HCT116 (cell line): ENCODE measurements at regions not wholly inside any gene's neighbourhood (a gene's known extent, or its start where the extent isn't known, plus 50 kb on each side); places are given as distances from the start of the nearest gene placed in this dataset.

Experiments
- ATAC-seq: fragments of 200-7000 bp; cut with Tn5 transposase; 2 replicates; pipeline ENCODE4 v1.9.1; 2020; ENCODE audit warnings: mild to moderate bottlenecking, moderate library complexity
- BruUV-seq: library from RNA; stranded (reverse); fragments of 400-500 nt; replicated peaks from 2 replicates; lab custom pipeline; 2021; lab: Mats Ljungman, UMichigan
- CTCF ChIA-PET: fragments of 300-600 bp; sonication (Branson Sonifier 250); formaldehyde crosslinking; loops from one replicate; lab custom pipeline; 2021; ENCODE audit warnings: antibody characterized with exemption; lab: Charles Lee
- POLR2A ChIA-PET: fragments of 300-600, 350-600 bp; sonication (Branson Sonifier 250); formaldehyde crosslinking; loops from one replicate; lab custom pipeline; 2021; ENCODE audit warnings: antibody characterized with exemption; lab: Charles Lee
- RAD21 ChIA-PET, 2 experiments: fragments of 300-600 bp; sonication (Branson Sonifier 250); formaldehyde crosslinking; loops; one replicate each; lab custom pipeline; 2023; ENCODE audit warnings: low total read pairs in 2 of 2; ENCODE audit not compliant: uncharacterized antibody in 2 of 2, unreplicated experiment in 2 of 2, low non-redundant PET in 1 of 2; lab: Charles Lee
- DNase-seq: peaks from one replicate; pipeline ENCODE4 v3.0.0-alpha.2; 2010; ENCODE audit warnings: low read depth, low spot score
- H2AFZ ChIP-seq: fragments of 200-600 bp; shearing (Covaris generic), sonication (generic); 2 replicates; pipeline ENCODE4 v1.6.1; 2017; ENCODE audit warnings: low read depth, mixed run types, mixed read lengths, antibody characterized with exemption, low read length; ENCODE audit not compliant: poor library complexity, severe bottlenecking
- H3K27ac ChIP-seq: 2 replicates; pipeline ENCODE4 v1.5.1; 2012; ENCODE audit warnings: low read depth, low read length
- H3K27me3 ChIP-seq: fragments of 200-600 bp; sonication (generic); 2 replicates; pipeline ENCODE4 v1.6.1; 2016; ENCODE audit warnings: mixed run types, low read length, mixed read lengths; ENCODE audit not compliant: insufficient read depth
- H3K36me3 ChIP-seq, 2 experiments: fragments of 200-500 bp in 1 of 2; fragments of 200-600 bp in 1 of 2; sonication (Bioruptor generic) in 1 of 2; sonication (generic) in 1 of 2; 2 replicates each; pipeline versions ENCODE4 v1.5.1 to v1.6.1; 2014 to 2016; ENCODE audit warnings: low read length in 2 of 2, inconsistent platforms in 1 of 2, mixed read lengths in 1 of 2, mixed run types in 1 of 2; ENCODE audit not compliant: insufficient read depth in 2 of 2, control insufficient read depth in 1 of 2
- H3K4me1 ChIP-seq, 2 experiments: fragments of 200-600 bp in 1 of 2; sonication (generic) in 1 of 2; 2 replicates each; pipeline versions ENCODE4 v1.5.1 to v1.6.1; 2012 to 2017; ENCODE audit warnings: low read length in 2 of 2, inconsistent platforms in 1 of 2, mild to moderate bottlenecking in 1 of 2, mixed read lengths in 1 of 2, mixed run types in 1 of 2, moderate library complexity in 1 of 2; ENCODE audit not compliant: insufficient read depth in 2 of 2, control insufficient read depth in 1 of 2
- H3K4me2 ChIP-seq: fragments of 200-600 bp; sonication (generic); 2 replicates; pipeline ENCODE4 v1.6.1; 2017; ENCODE audit warnings: mixed run types, low read length, mixed read lengths
- H3K4me3 ChIP-seq, 2 experiments: fragments of 200-600 bp in 1 of 2; sonication (generic) in 1 of 2; replicated peaks in 1 of 2; 2 replicates each; pipeline ENCODE4 v1.5.1; 2011 to 2016; ENCODE audit warnings: low read length in 2 of 2, control low read depth in 1 of 2, low read depth in 1 of 2, mild to moderate bottlenecking in 1 of 2, mixed read lengths in 1 of 2, mixed run types in 1 of 2
- H3K79me2 ChIP-seq: fragments of 200-600 bp; sonication (generic); 2 replicates; pipeline ENCODE4 v1.6.1; 2017; ENCODE audit warnings: mild to moderate bottlenecking, mixed run types, low read length, moderate library complexity, mixed read lengths; ENCODE audit not compliant: insufficient read depth
- H3K9ac ChIP-seq: fragments of 200-600 bp; sonication (generic); 2 replicates; pipeline ENCODE4 v1.6.1; 2016; ENCODE audit warnings: low read length, mixed read lengths
- H3K9me2 ChIP-seq: fragments of 200-600 bp; sonication (generic), shearing (Covaris generic); 2 replicates; pipeline ENCODE4 v1.6.1; 2017; ENCODE audit warnings: mixed run types, mild to moderate bottlenecking, moderate library complexity; ENCODE audit not compliant: insufficient read depth
- H3K9me3 ChIP-seq, 2 experiments: fragments of 200-500 bp in 1 of 2; fragments of 200-600 bp in 1 of 2; sonication (Bioruptor generic) in 1 of 2; sonication (generic) in 1 of 2; 2 replicates each; pipeline ENCODE4 v1.6.1; 2014 to 2017; ENCODE audit warnings: low read length in 2 of 2, mixed read lengths in 2 of 2, inconsistent platforms in 1 of 2, low read depth in 1 of 2, mild to moderate bottlenecking in 1 of 2, mixed run types in 1 of 2, moderate library complexity in 1 of 2; ENCODE audit not compliant: control insufficient read depth in 1 of 2, insufficient read depth in 1 of 2
- H4K20me1 ChIP-seq: fragments of 200-600 bp; sonication (generic), shearing (Covaris generic); 2 replicates; pipeline ENCODE4 v1.6.1; 2017; ENCODE audit warnings: mixed run types, mild to moderate bottlenecking, moderate library complexity; ENCODE audit not compliant: insufficient read depth
- CEBPB ChIP-seq: IDR thresholded peaks from 2 replicates; pipeline ENCODE4 v1.6.1; 2012; ENCODE audit warnings: low read depth
- EZH2phosphoT487 ChIP-seq: fragments of 200-600 bp; IDR thresholded peaks from 2 replicates; pipeline ENCODE4 v1.6.1; 2018; ENCODE audit warnings: antibody characterized with exemption, borderline replicate concordance
- FOSL1 ChIP-seq: IDR thresholded peaks from 2 replicates; pipeline ENCODE4 v1.6.1; 2012; ENCODE audit warnings: low read depth
- POLR2A ChIP-seq: IDR thresholded peaks from 2 replicates; pipeline ENCODE4 v1.7.0; 2011; ENCODE audit warnings: borderline replicate concordance; ENCODE audit not compliant: insufficient read depth, insufficient read length; ENCODE audit errors: extremely low read depth
- POLR2AphosphoS5 ChIP-seq: IDR thresholded peaks from 2 replicates; pipeline ENCODE4 v1.6.1; 2011; ENCODE audit warnings: mild to moderate bottlenecking, low read depth, low read length, moderate library complexity
- RAD21 ChIP-seq: IDR thresholded peaks from 2 replicates; pipeline ENCODE4 v1.6.1; 2012; ENCODE audit warnings: low read depth, mild to moderate bottlenecking
- SP1 ChIP-seq: IDR thresholded peaks from 2 replicates; pipeline ENCODE4 v1.6.1; 2012; ENCODE audit warnings: low read depth
- SRF ChIP-seq: IDR thresholded peaks from 2 replicates; pipeline ENCODE4 v1.6.1; 2012; ENCODE audit warnings: low read depth
- YY1 ChIP-seq: IDR thresholded peaks from 2 replicates; pipeline ENCODE4 v1.6.1; 2011; ENCODE audit warnings: low read length, low read depth, moderate library complexity, mild to moderate bottlenecking; ENCODE audit not compliant: insufficient replicate concordance; ENCODE audit errors: extremely low read depth
- ZFX ChIP-seq: fragments of 450-650 bp; IDR thresholded peaks from 2 replicates; pipeline ENCODE4 v1.6.1; 2017
- ZNF274 ChIP-seq: fragments of 200-500 bp; sonication (Bioruptor generic); IDR thresholded peaks from 2 replicates; pipeline ENCODE4 v1.6.1; 2014; ENCODE audit warnings: mild to moderate bottlenecking, low read depth, low read length, inconsistent platforms
- intact Hi-C: fragments of 100-400 bp; cut with micrococcal nuclease; formaldehyde crosslinking; loops from 2 replicates; pipeline ENCODE4 v1.10.0; 2022
- TF ChIP-seq, protein P1 (sequence below), 3 experiments: fragments of 200-600 bp in 1 of 3; sonication (generic) in 1 of 3; IDR thresholded peaks in 2 of 3; conservative IDR thresholded peaks in 1 of 3; 2 replicates each; pipeline ENCODE4 v1.5.1; 2012 to 2017; ENCODE audit warnings: low read depth in 2 of 3, low read length in 2 of 3, antibody characterized with exemption in 1 of 3, borderline replicate concordance in 1 of 3, control low read depth in 1 of 3, mild to moderate bottlenecking in 1 of 3, mixed read lengths in 1 of 3, mixed run types in 1 of 3, moderate library complexity in 1 of 3; ENCODE audit not compliant: insufficient read depth in 1 of 3
- TF ChIP-seq, protein P2 (sequence below): IDR thresholded peaks from 2 replicates; pipeline ENCODE4 v1.6.1; 2011; ENCODE audit warnings: mild to moderate bottlenecking, low read length, moderate library complexity; ENCODE audit not compliant: insufficient replicate concordance; ENCODE audit errors: extremely low read depth

DNA sequence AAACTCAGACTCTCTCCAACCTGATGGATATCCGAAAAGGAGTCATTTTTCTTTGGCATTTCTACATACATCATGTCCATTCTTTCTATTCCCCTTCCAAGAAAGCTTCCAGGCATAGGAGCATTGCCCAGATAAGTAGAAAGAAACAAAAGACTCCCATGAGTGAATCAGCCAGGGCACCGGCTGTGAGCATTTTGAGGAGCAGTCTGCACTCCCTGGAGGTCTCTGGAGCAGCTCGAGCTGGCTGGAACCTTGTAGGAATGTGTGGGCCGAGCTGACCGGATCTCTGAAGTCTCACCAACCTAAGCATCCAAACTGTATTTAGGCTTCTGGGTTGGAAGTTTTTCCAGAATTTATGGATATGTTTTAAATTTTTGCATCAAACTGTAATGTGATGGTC is 161.4 kb upstream of the TRPC7 start:
- Histone ChIP-seq H3K4me1 (no peaks in the 10 kb centered on the region), H3K4me3 (no peak overlapping the region), H4K20me1 (no peaks in the 10 kb centered on the region), H3K27me3 (peaks cover 14% of the 10 kb centered on the region; the same call in 1 of the 2 replicates), H3K9me2 (no peaks in the 10 kb centered on the region), H3K36me3 (no peaks in the 10 kb centered on the region), H2AFZ (no peak overlapping the region), H3K27ac (no peak overlapping the region), H3K79me2 (no peaks in the 10 kb centered on the region), H3K4me2 (no peak overlapping the region), H3K9me3 (no peaks in the 10 kb centered on the region), H3K9ac (no peak overlapping the region)
- DNase-seq (no peak), ATAC-seq (no peak)
- no TSS peak for BruUV-seq
- POLR2A ChIA-PET = no interaction called here
- RAD21 ChIA-PET = no interaction called here
- TF ChIP-seq SP1 (no peak), POLR2AphosphoS5 (no peak), FOSL1 (no peak), EZH2phosphoT487 (no peak), RAD21 (no peak), YY1 (no peak)
- TF ChIP-seq, protein P1, sequence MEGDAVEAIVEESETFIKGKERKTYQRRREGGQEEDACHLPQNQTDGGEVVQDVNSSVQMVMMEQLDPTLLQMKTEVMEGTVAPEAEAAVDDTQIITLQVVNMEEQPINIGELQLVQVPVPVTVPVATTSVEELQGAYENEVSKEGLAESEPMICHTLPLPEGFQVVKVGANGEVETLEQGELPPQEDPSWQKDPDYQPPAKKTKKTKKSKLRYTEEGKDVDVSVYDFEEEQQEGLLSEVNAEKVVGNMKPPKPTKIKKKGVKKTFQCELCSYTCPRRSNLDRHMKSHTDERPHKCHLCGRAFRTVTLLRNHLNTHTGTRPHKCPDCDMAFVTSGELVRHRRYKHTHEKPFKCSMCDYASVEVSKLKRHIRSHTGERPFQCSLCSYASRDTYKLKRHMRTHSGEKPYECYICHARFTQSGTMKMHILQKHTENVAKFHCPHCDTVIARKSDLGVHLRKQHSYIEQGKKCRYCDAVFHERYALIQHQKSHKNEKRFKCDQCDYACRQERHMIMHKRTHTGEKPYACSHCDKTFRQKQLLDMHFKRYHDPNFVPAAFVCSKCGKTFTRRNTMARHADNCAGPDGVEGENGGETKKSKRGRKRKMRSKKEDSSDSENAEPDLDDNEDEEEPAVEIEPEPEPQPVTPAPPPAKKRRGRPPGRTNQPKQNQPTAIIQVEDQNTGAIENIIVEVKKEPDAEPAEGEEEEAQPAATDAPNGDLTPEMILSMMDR (IDR thresholded peaks at IDR 0.05 in 2 of 3, conservative IDR thresholded peaks at IDR 0.05 in 1 of 3; ENCODE audit: borderline replicate concordance in 1 of 3, insufficient read depth in 1 of 3, low read depth in 2 of 3, low read length in 2 of 3) = no peak
- CTCF ChIA-PET = no interaction called here
- intact Hi-C loops = no loop called here

DNA sequence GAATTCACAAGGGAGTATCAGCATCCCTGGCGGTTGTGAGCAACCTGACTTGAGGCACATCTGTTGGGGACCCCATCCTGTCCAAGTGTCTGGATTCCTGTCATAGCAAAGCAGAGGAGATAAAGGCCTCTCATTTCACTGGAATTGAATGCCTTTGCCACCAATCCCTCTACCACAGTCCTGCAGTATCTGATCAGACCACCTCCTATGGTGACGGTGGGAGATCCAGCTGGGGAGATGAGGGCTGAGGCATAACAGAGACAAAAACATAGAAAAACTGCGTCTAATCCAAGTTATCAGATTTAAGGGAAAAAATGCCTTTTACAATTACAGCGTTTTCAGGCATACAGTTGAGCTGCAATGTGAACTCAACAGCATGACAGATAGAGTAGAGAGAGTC is 160.7 kb upstream of the TRPC7 start:
- no peak overlapping the region for H3K4me3 ChIP-seq
- H3K9ac ChIP-seq = no peak overlapping the region
- ChIA-PET POLR2A (no interaction called here), CTCF (no interaction called here), RAD21 (no interaction called here)
- no peaks in the 10 kb centered on the region for H4K20me1 ChIP-seq
- H3K79me2 ChIP-seq = no peaks in the 10 kb centered on the region
- no peaks in the 10 kb centered on the region for H3K9me3 ChIP-seq
- no peaks in the 10 kb centered on the region for H3K36me3 ChIP-seq
- H3K27ac ChIP-seq = no peak overlapping the region
- peaks cover 14% of the 10 kb centered on the region; the same call in 1 of the 2 replicates for H3K27me3 ChIP-seq
- no peaks in the 10 kb centered on the region for H3K9me2 ChIP-seq
- no peak for DNase-seq
- no peaks in the 10 kb centered on the region for H3K4me1 ChIP-seq
- no TSS peak for BruUV-seq
- no peak overlapping the region for H3K4me2 ChIP-seq
- intact Hi-C loops = no loop called here
- no peak overlapping the region for H2AFZ ChIP-seq
- ATAC-seq = no peak
- TF ChIP-seq, protein P2, sequence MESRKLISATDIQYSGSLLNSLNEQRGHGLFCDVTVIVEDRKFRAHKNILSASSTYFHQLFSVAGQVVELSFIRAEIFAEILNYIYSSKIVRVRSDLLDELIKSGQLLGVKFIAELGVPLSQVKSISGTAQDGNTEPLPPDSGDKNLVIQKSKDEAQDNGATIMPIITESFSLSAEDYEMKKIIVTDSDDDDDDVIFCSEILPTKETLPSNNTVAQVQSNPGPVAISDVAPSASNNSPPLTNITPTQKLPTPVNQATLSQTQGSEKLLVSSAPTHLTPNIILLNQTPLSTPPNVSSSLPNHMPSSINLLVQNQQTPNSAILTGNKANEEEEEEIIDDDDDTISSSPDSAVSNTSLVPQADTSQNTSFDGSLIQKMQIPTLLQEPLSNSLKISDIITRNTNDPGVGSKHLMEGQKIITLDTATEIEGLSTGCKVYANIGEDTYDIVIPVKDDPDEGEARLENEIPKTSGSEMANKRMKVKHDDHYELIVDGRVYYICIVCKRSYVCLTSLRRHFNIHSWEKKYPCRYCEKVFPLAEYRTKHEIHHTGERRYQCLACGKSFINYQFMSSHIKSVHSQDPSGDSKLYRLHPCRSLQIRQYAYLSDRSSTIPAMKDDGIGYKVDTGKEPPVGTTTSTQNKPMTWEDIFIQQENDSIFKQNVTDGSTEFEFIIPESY = no peak
- TF ChIP-seq POLR2AphosphoS5 (no peak), EZH2phosphoT487 (no peak), CEBPB (no peak), ZNF274 (no peak), SRF (no peak), ZFX (no peak), POLR2A (no peak)
- TF ChIP-seq, protein P1 (IDR thresholded peaks at IDR 0.05 in 2 of 3, conservative IDR thresholded peaks at IDR 0.05 in 1 of 3; ENCODE audit: borderline replicate concordance in 1 of 3, insufficient read depth in 1 of 3, low read depth in 2 of 3, low read length in 2 of 3) = no peak
